ENCODE measurements at regions not wholly inside any gene's neighbourhood (a gene's known extent, or its start where the extent isn't known, plus 50 kb on each side); places are given as distances from the start of the nearest gene placed in this dataset.

DNA sequence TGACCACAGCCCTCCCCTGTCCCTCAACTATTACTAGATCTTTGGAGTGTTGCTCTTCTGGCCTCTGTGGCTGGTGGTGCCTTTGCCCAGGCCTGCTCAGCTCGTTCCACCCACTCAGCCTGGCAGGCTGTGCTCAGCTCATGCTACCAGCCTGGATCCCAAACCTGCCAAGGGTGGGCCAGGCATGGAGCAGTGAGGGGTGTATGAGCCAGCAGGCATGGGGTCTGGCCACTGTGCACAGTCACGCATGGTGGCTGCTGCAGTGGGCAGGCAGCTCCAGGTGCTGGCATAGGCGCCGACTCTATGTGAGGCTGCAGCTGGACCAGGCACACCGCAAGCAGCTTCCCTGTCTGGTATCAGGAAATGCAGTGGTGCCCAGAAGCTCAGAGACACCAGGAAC, 449.9 kb downstream of the MATN1 start:
- no peak for TF ChIP-seq POLR2A (IDR thresholded peaks at IDR 0.05)
- TF ChIP-seq, protein P1, sequence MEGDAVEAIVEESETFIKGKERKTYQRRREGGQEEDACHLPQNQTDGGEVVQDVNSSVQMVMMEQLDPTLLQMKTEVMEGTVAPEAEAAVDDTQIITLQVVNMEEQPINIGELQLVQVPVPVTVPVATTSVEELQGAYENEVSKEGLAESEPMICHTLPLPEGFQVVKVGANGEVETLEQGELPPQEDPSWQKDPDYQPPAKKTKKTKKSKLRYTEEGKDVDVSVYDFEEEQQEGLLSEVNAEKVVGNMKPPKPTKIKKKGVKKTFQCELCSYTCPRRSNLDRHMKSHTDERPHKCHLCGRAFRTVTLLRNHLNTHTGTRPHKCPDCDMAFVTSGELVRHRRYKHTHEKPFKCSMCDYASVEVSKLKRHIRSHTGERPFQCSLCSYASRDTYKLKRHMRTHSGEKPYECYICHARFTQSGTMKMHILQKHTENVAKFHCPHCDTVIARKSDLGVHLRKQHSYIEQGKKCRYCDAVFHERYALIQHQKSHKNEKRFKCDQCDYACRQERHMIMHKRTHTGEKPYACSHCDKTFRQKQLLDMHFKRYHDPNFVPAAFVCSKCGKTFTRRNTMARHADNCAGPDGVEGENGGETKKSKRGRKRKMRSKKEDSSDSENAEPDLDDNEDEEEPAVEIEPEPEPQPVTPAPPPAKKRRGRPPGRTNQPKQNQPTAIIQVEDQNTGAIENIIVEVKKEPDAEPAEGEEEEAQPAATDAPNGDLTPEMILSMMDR (IDR thresholded peaks at IDR 0.05 in 4 of 5, conservative IDR thresholded peaks at IDR 0.05 in 1 of 5): no peak

Measured in gastrocnemius medialis (tissue), 4 donors.